ENCODE measurements at regions not wholly inside any gene's neighbourhood (a gene's known extent, or its start where the extent isn't known, plus 50 kb on each side); places are given as distances from the start of the nearest gene placed in this dataset.

- DNase-seq (ENCODE audit: low read depth, low spot score) (no peak), ATAC-seq (no peak)
- no TSS peak for BruUV-seq (replicated peaks)
- no peaks in the 10 kb centered on the region for H3K4me1 ChIP-seq (ENCODE audit: control insufficient read depth, insufficient read depth, low read length)
- H3K4me3 ChIP-seq (ENCODE audit: low read depth in 2 of 2, low read length in 2 of 2): no peak overlapping the region
- TF ChIP-seq POLR2AphosphoS5 (IDR thresholded peaks at IDR 0.05; ENCODE audit: low read depth, low read length) (no peak), TCF7L2 (IDR thresholded peaks at IDR 0.05; ENCODE audit: low read depth, low read length) (no peak), SIN3A (IDR thresholded peaks at IDR 0.05; ENCODE audit: borderline replicate concordance, insufficient read depth, low read depth, low read length) (no peak)
- TF ChIP-seq, protein P1, sequence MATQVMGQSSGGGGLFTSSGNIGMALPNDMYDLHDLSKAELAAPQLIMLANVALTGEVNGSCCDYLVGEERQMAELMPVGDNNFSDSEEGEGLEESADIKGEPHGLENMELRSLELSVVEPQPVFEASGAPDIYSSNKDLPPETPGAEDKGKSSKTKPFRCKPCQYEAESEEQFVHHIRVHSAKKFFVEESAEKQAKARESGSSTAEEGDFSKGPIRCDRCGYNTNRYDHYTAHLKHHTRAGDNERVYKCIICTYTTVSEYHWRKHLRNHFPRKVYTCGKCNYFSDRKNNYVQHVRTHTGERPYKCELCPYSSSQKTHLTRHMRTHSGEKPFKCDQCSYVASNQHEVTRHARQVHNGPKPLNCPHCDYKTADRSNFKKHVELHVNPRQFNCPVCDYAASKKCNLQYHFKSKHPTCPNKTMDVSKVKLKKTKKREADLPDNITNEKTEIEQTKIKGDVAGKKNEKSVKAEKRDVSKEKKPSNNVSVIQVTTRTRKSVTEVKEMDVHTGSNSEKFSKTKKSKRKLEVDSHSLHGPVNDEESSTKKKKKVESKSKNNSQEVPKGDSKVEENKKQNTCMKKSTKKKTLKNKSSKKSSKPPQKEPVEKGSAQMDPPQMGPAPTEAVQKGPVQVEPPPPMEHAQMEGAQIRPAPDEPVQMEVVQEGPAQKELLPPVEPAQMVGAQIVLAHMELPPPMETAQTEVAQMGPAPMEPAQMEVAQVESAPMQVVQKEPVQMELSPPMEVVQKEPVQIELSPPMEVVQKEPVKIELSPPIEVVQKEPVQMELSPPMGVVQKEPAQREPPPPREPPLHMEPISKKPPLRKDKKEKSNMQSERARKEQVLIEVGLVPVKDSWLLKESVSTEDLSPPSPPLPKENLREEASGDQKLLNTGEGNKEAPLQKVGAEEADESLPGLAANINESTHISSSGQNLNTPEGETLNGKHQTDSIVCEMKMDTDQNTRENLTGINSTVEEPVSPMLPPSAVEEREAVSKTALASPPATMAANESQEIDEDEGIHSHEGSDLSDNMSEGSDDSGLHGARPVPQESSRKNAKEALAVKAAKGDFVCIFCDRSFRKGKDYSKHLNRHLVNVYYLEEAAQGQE (IDR thresholded peaks at IDR 0.05; ENCODE audit: insufficient read depth in 1 of 2, low read depth in 2 of 2, low read length in 1 of 2): no peak
- TF ChIP-seq, protein P2, sequence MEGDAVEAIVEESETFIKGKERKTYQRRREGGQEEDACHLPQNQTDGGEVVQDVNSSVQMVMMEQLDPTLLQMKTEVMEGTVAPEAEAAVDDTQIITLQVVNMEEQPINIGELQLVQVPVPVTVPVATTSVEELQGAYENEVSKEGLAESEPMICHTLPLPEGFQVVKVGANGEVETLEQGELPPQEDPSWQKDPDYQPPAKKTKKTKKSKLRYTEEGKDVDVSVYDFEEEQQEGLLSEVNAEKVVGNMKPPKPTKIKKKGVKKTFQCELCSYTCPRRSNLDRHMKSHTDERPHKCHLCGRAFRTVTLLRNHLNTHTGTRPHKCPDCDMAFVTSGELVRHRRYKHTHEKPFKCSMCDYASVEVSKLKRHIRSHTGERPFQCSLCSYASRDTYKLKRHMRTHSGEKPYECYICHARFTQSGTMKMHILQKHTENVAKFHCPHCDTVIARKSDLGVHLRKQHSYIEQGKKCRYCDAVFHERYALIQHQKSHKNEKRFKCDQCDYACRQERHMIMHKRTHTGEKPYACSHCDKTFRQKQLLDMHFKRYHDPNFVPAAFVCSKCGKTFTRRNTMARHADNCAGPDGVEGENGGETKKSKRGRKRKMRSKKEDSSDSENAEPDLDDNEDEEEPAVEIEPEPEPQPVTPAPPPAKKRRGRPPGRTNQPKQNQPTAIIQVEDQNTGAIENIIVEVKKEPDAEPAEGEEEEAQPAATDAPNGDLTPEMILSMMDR (IDR thresholded peaks at IDR 0.05): no peak
- POLR2A ChIA-PET: no interaction called here
- H3K36me3 ChIP-seq (ENCODE audit: control insufficient read depth, insufficient read depth, low read length): no peaks in the 10 kb centered on the region
- intact Hi-C loops (cut with micrococcal nuclease; ENCODE audit: unreplicated experiment) (no loop called here), in situ Hi-C loops (cut with HindIII; ENCODE audit: low pct_unique_long_range_greater_than_20kb, low sequenced_read_pairs) (no loop called here)
- H3K27me3 ChIP-seq (ENCODE audit: control insufficient read depth, insufficient read depth, low read length): no peaks in the 10 kb centered on the region
- H3K9me3 ChIP-seq (ENCODE audit: control insufficient read depth, insufficient read depth, low read depth, low read length): no peaks in the 10 kb centered on the region
- H3K27ac ChIP-seq (ENCODE audit: low read length): no peak overlapping the region
- CTCF ChIA-PET: no interaction called here
These were observed 2171.4 kb downstream of the LRRC4C start for GRCh38 chr11:39288011-39288410.

DNA sequence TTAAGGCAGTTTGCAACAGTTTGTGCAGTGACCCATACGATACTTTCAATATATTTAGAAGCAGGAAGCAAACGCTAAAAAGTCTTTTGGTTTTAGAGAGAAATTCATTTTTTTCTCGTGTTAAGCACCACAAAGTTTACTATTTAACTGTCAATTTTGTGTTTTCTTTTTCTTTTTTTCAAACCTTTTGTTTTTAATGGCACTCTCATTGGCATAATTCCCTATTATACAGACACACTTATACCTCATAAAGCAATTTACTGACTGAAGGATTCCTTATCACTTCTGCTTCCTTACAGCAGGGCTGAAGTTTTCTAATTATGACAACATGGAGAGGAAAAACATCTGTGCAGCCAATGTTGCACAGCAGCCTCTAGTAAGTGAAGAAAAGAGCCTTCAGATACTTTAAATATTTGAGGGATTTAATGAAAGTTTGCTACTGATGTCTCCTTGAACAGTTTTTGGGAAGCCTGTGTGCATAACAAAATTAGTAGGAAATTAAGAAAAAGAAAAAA lies 2191.2 kb downstream of the LRRC4C start:
- no peak for ATAC-seq
- in situ Hi-C loops (cut with HindIII; ENCODE audit: low pct_unique_long_range_greater_than_20kb, low sequenced_read_pairs): no loop called here
- TF ChIP-seq, protein P1 (IDR thresholded peaks at IDR 0.05; ENCODE audit: insufficient read depth in 1 of 2, low read depth in 2 of 2, low read length in 1 of 2): no peak
- TF ChIP-seq SIN3A (IDR thresholded peaks at IDR 0.05; ENCODE audit: borderline replicate concordance, insufficient read depth, low read depth, low read length): no peak
- TF ChIP-seq, protein P2 (IDR thresholded peaks at IDR 0.05): no peak
- ChIA-PET CTCF (no interaction called here), POLR2A (no interaction called here)
- Histone ChIP-seq H3K9me3 (ENCODE audit: control insufficient read depth, insufficient read depth, low read depth, low read length) (no peaks in the 10 kb centered on the region), H3K36me3 (ENCODE audit: control insufficient read depth, insufficient read depth, low read length) (no peaks in the 10 kb centered on the region), H3K27ac (ENCODE audit: low read length) (no peak overlapping the region), H3K27me3 (ENCODE audit: control insufficient read depth, insufficient read depth, low read length) (no peaks in the 10 kb centered on the region), H3K4me3 (ENCODE audit: low read depth in 2 of 2, low read length in 2 of 2) (no peak overlapping the region), H3K4me1 (ENCODE audit: control insufficient read depth, insufficient read depth, low read length) (no peaks in the 10 kb centered on the region)
- BruUV-seq (replicated peaks): no TSS peak
- intact Hi-C loops (cut with micrococcal nuclease; ENCODE audit: unreplicated experiment): no loop called here
- DNase-seq (ENCODE audit: low read depth, low spot score): no peak

Measured in Panc1 (cell line).